Hepatocyte (in vitro differentiated cells): ENCODE measurements at regions not wholly inside any gene's neighbourhood (a gene's known extent, or its start where the extent isn't known, plus 50 kb on each side); places are given as distances from the start of the nearest gene placed in this dataset.

Source experiments
- CTCF ChIP-seq: fragments of 200-600 bp; sonication (generic); IDR thresholded peaks from 2 replicates; pipeline ENCODE4 v1.5.1; 2016; ENCODE audit warnings: antibody characterized with exemption, mild to moderate bottlenecking; ENCODE audit not compliant: poor library complexity
- EZH2 ChIP-seq: fragments of 200-600 bp; sonication (generic); IDR thresholded peaks from 2 replicates; pipeline ENCODE4 v1.6.1; 2016; ENCODE audit warnings: antibody characterized with exemption, mild to moderate bottlenecking, borderline replicate concordance
- EZH2phosphoT487 ChIP-seq: fragments of 200-600 bp; sonication (generic); IDR thresholded peaks from one replicate; pipeline ENCODE4 v1.6.1; 2018; ENCODE audit warnings: antibody characterized with exemption, mild to moderate bottlenecking, low read depth, moderate library complexity; ENCODE audit not compliant: unreplicated experiment, severe bottlenecking

- TF ChIP-seq CTCF: no peak
- no peak for TF ChIP-seq EZH2phosphoT487
- no peak for TF ChIP-seq EZH2
Measured at GRCh38 chr11:69354545-69354897, 60.6 kb downstream of the MYEOV start.
